ENCODE measurements at regions not wholly inside any gene's neighbourhood (a gene's known extent, or its start where the extent isn't known, plus 50 kb on each side); places are given as distances from the start of the nearest gene placed in this dataset.

- H3K4me3 ChIP-seq (ENCODE audit: low read depth, low read length): no peak overlapping the region
- no peak overlapping the region for H2BK5ac ChIP-seq (ENCODE audit: low read depth, low read length, poor library complexity)
- no peak overlapping the region for H2AFZ ChIP-seq (ENCODE audit: insufficient read depth, low read length, poor library complexity)
- H2BK120ac ChIP-seq (ENCODE audit: insufficient read depth, low read length, poor library complexity): no peak overlapping the region
- H3K79me2 ChIP-seq (ENCODE audit: control insufficient read depth, insufficient read depth, low read length, poor library complexity): no peaks in the 10 kb centered on the region
- WGBS (ENCODE audit: extremely low coverage, insufficient coverage, insufficient read length): no CpG with 5 or more reads among the region's 2 CpGs
- no peak overlapping the region for H2AK5ac ChIP-seq (ENCODE audit: low read length)
- H3K4me1 ChIP-seq (ENCODE audit: control insufficient read depth in 1 of 2, insufficient read depth in 2 of 2, low read length in 2 of 2): no peaks in the 10 kb centered on the region
- H4K8ac ChIP-seq (ENCODE audit: low read depth, low read length): no peak overlapping the region
- no peak overlapping the region for H4K91ac ChIP-seq (ENCODE audit: low read depth, low read length)
- DNase-seq: no peak
- no peak overlapping the region for H3K9ac ChIP-seq (ENCODE audit: low read length)
- H3K23ac ChIP-seq (ENCODE audit: low read length): no peak overlapping the region
- no peaks in the 10 kb centered on the region for H3K27me3 ChIP-seq (ENCODE audit: insufficient read depth, low read length)
- H3K18ac ChIP-seq (ENCODE audit: low read length): no peak overlapping the region
- no peak overlapping the region for H3K14ac ChIP-seq (ENCODE audit: low read length)
- H3K79me1 ChIP-seq (ENCODE audit: low read length): no peaks in the 10 kb centered on the region
- no peak overlapping the region for H2BK12ac ChIP-seq (ENCODE audit: low read length)
- no peak overlapping the region for H3K4me2 ChIP-seq (ENCODE audit: low read length)
- H3K4ac ChIP-seq (ENCODE audit: low read depth, low read length): no peak overlapping the region
- H3K36me3 ChIP-seq (ENCODE audit: control insufficient read depth in 1 of 2, insufficient read depth in 2 of 2, low read length in 2 of 2): peaks cover 0 to 2% of the 10 kb centered on the region in 2 experiments
- H3K9me3 ChIP-seq (ENCODE audit: insufficient read depth, low read depth, low read length): no peaks in the 10 kb centered on the region
- no peak overlapping the region for H3K27ac ChIP-seq (ENCODE audit: low read depth, low read length)
- no peak overlapping the region for H4K12ac ChIP-seq (ENCODE audit: low read depth, low read length)
Observed at GRCh38 chr4:130146773-130147172, 1050.8 kb downstream of the C4orf33 start.

- no peak overlapping the region for H3K4ac ChIP-seq (ENCODE audit: low read depth, low read length)
- no peak overlapping the region for H3K23ac ChIP-seq (ENCODE audit: low read length)
Observed at GRCh38 chr4:130147641-130148040, 1051.7 kb downstream of the C4orf33 start.

GRCh38 chr4:130154901-130155300 is 1058.9 kb downstream of the C4orf33 start:
- WGBS (ENCODE audit: extremely low coverage, insufficient coverage, insufficient read length): no CpG with 5 or more reads among the region's 2 CpGs
- no peaks in the 10 kb centered on the region for H3K79me2 ChIP-seq (ENCODE audit: control insufficient read depth, insufficient read depth, low read length, poor library complexity)
- no peak overlapping the region for H2BK5ac ChIP-seq (ENCODE audit: low read depth, low read length, poor library complexity)
- H3K79me1 ChIP-seq (ENCODE audit: low read length): no peaks in the 10 kb centered on the region
- H3K14ac ChIP-seq (ENCODE audit: low read length): no peak overlapping the region
- H3K4me3 ChIP-seq (ENCODE audit: low read depth, low read length): no peak overlapping the region
- no peak overlapping the region for H4K8ac ChIP-seq (ENCODE audit: low read depth, low read length)
- no peaks in the 10 kb centered on the region for H3K4me1 ChIP-seq (ENCODE audit: control insufficient read depth in 1 of 2, insufficient read depth in 2 of 2, low read length in 2 of 2)
- H3K9me3 ChIP-seq (ENCODE audit: insufficient read depth, low read depth, low read length): no peaks in the 10 kb centered on the region
- H3K27ac ChIP-seq (ENCODE audit: low read depth, low read length): no peak overlapping the region
- no peak overlapping the region for H4K91ac ChIP-seq (ENCODE audit: low read depth, low read length)
- H4K12ac ChIP-seq (ENCODE audit: low read depth, low read length): no peak overlapping the region
- H3K27me3 ChIP-seq (ENCODE audit: insufficient read depth, low read length): no peaks in the 10 kb centered on the region
- H2AK5ac ChIP-seq (ENCODE audit: low read length): no peak overlapping the region
- H3K4ac ChIP-seq (ENCODE audit: low read depth, low read length): no peak overlapping the region
- no peak overlapping the region for H3K18ac ChIP-seq (ENCODE audit: low read length)
- H2BK12ac ChIP-seq (ENCODE audit: low read length): no peak overlapping the region
- DNase-seq: no peak
- no peak overlapping the region for H2BK120ac ChIP-seq (ENCODE audit: insufficient read depth, low read length, poor library complexity)
- no peak overlapping the region for H3K23ac ChIP-seq (ENCODE audit: low read length)
- no peaks in the 10 kb centered on the region for H3K36me3 ChIP-seq (ENCODE audit: control insufficient read depth in 1 of 2, insufficient read depth in 2 of 2, low read length in 2 of 2)
- H3K9ac ChIP-seq (ENCODE audit: low read length): no peak overlapping the region
- no peak overlapping the region for H3K4me2 ChIP-seq (ENCODE audit: low read length)
- H2AFZ ChIP-seq (ENCODE audit: insufficient read depth, low read length, poor library complexity): no peak overlapping the region

More at GRCh38 chr4:130147641-130148040, 1051.7 kb downstream of the C4orf33 start:
- Histone ChIP-seq H4K8ac (ENCODE audit: low read depth, low read length) (no peak overlapping the region), H3K18ac (ENCODE audit: low read length) (no peak overlapping the region), H3K4me2 (ENCODE audit: low read length) (no peak overlapping the region), H3K9ac (ENCODE audit: low read length) (no peak overlapping the region), H3K79me2 (ENCODE audit: control insufficient read depth, insufficient read depth, low read length, poor library complexity) (no peaks in the 10 kb centered on the region), H4K12ac (ENCODE audit: low read depth, low read length) (no peak overlapping the region), H3K27me3 (ENCODE audit: insufficient read depth, low read length) (no peaks in the 10 kb centered on the region), H2AFZ (ENCODE audit: insufficient read depth, low read length, poor library complexity) (no peak overlapping the region), H3K14ac (ENCODE audit: low read length) (no peak overlapping the region), H3K27ac (ENCODE audit: low read depth, low read length) (no peak overlapping the region), H2AK5ac (ENCODE audit: low read length) (no peak overlapping the region), H4K91ac (ENCODE audit: low read depth, low read length) (no peak overlapping the region), H3K4me1 (ENCODE audit: control insufficient read depth in 1 of 2, insufficient read depth in 2 of 2, low read length in 2 of 2) (no peaks in the 10 kb centered on the region), H3K36me3 (ENCODE audit: control insufficient read depth in 1 of 2, insufficient read depth in 2 of 2, low read length in 2 of 2) (peaks cover 0 to 2% of the 10 kb centered on the region in 2 experiments), H2BK120ac (ENCODE audit: insufficient read depth, low read length, poor library complexity) (no peak overlapping the region), H3K9me3 (ENCODE audit: insufficient read depth, low read depth, low read length) (no peaks in the 10 kb centered on the region), H3K79me1 (ENCODE audit: low read length) (no peaks in the 10 kb centered on the region), H3K4me3 (ENCODE audit: low read depth, low read length) (no peak overlapping the region), H2BK5ac (ENCODE audit: low read depth, low read length, poor library complexity) (no peak overlapping the region), H2BK12ac (ENCODE audit: low read length) (no peak overlapping the region)
- WGBS (ENCODE audit: extremely low coverage, insufficient coverage, insufficient read length): no CpG with 5 or more reads among the region's 2 CpGs
- no peak for DNase-seq

- Histone ChIP-seq H3K18ac (ENCODE audit: low read length) (no peak overlapping the region), H4K12ac (ENCODE audit: low read depth, low read length) (no peak overlapping the region), H2BK120ac (ENCODE audit: insufficient read depth, low read length, poor library complexity) (no peak overlapping the region), H3K4me1 (ENCODE audit: control insufficient read depth in 1 of 2, insufficient read depth in 2 of 2, low read length in 2 of 2) (no peaks in the 10 kb centered on the region), H3K36me3 (ENCODE audit: control insufficient read depth in 1 of 2, insufficient read depth in 2 of 2, low read length in 2 of 2) (no peaks in the 10 kb centered on the region), H3K23ac (ENCODE audit: low read length) (no peak overlapping the region), H3K27me3 (ENCODE audit: insufficient read depth, low read length) (no peaks in the 10 kb centered on the region), H4K91ac (ENCODE audit: low read depth, low read length) (no peak overlapping the region), H2AFZ (ENCODE audit: insufficient read depth, low read length, poor library complexity) (no peak overlapping the region), H4K8ac (ENCODE audit: low read depth, low read length) (no peak overlapping the region), H3K14ac (ENCODE audit: low read length) (no peak overlapping the region), H2BK5ac (ENCODE audit: low read depth, low read length, poor library complexity) (no peak overlapping the region), H3K79me2 (ENCODE audit: control insufficient read depth, insufficient read depth, low read length, poor library complexity) (no peaks in the 10 kb centered on the region), H3K4me2 (ENCODE audit: low read length) (no peak overlapping the region), H3K79me1 (ENCODE audit: low read length) (no peaks in the 10 kb centered on the region), H3K9ac (ENCODE audit: low read length) (no peak overlapping the region), H3K4ac (ENCODE audit: low read depth, low read length) (no peak overlapping the region), H3K9me3 (ENCODE audit: insufficient read depth, low read depth, low read length) (no peaks in the 10 kb centered on the region), H3K27ac (ENCODE audit: low read depth, low read length) (no peak overlapping the region), H2AK5ac (ENCODE audit: low read length) (no peak overlapping the region), H3K4me3 (ENCODE audit: low read depth, low read length) (no peak overlapping the region), H2BK12ac (ENCODE audit: low read length) (no peak overlapping the region)
- no peak for DNase-seq
- no CpG with 5 or more reads among the region's 1 CpG for WGBS (ENCODE audit: extremely low coverage, insufficient coverage, insufficient read length)
Observed at GRCh38 chr4:130163701-130164100, 1067.7 kb downstream of the C4orf33 start.
